HG02763 (cell line): ENCODE measurements at regions not wholly inside any gene's neighbourhood (a gene's known extent, or its start where the extent isn't known, plus 50 kb on each side); places are given as distances from the start of the nearest gene placed in this dataset.

ENCODE experiments used
- ATAC-seq: cut with Tn5 transposase; IDR thresholded peaks from one replicate; pipeline ENCODE4 v1.9.1; 2021; ENCODE audit warnings: mild to moderate bottlenecking, moderate library complexity; ENCODE audit not compliant: unreplicated experiment

- ATAC-seq: peak; percentile 66
These were observed 635.1 kb upstream of the SLC39A10 start for GRCh38 chr2:195021711-195022507.

GRCh38 chr2:195018462-195018861 lies 638.6 kb upstream of the SLC39A10 start:
- no peak for ATAC-seq

- no peak for ATAC-seq
These were observed 639.1 kb upstream of the SLC39A10 start for GRCh38 chr2:195017890-195018289.

- ATAC-seq: no peak
These were observed 640.2 kb upstream of the SLC39A10 start for GRCh38 chr2:195016841-195017240.

GRCh38 chr2:195009202-195009601 lies 647.8 kb upstream of the SLC39A10 start:
- no peak for ATAC-seq

GRCh38 chr2:195006856-195007255 lies 650.2 kb upstream of the SLC39A10 start:
- no peak for ATAC-seq

- ATAC-seq: no peak
These were observed 653.0 kb upstream of the SLC39A10 start for GRCh38 chr2:195003881-195004471.

GRCh38 chr2:195001924-195002323 lies 655.1 kb upstream of the SLC39A10 start:
- no peak for ATAC-seq

- ATAC-seq: no peak
These were observed 657.3 kb upstream of the SLC39A10 start for GRCh38 chr2:194999771-195000170.

GRCh38 chr2:194992648-194993047 lies 664.4 kb upstream of the SLC39A10 start:
- no peak for ATAC-seq

GRCh38 chr2:194985258-194985657 lies 671.8 kb upstream of the SLC39A10 start:
- no peak for ATAC-seq

- ATAC-seq: no peak
These were observed 694.8 kb upstream of the SLC39A10 start for GRCh38 chr2:194962254-194962653.

GRCh38 chr2:194954218-194954617 lies 702.8 kb upstream of the SLC39A10 start:
- no peak for ATAC-seq

GRCh38 chr2:194946826-194947225 lies 710.2 kb upstream of the SLC39A10 start:
- no peak for ATAC-seq

- no peak for ATAC-seq
These were observed 719.0 kb upstream of the SLC39A10 start for GRCh38 chr2:194938066-194938465.

- no peak for ATAC-seq
These were observed 729.5 kb upstream of the SLC39A10 start for GRCh38 chr2:194927489-194927888.

GRCh38 chr2:194926873-194927272 lies 730.2 kb upstream of the SLC39A10 start:
- no peak for ATAC-seq

GRCh38 chr2:194925742-194926141 lies 731.3 kb upstream of the SLC39A10 start:
- no peak for ATAC-seq

GRCh38 chr2:194917519-194917918 lies 739.5 kb upstream of the SLC39A10 start:
- ATAC-seq: no peak

- no peak for ATAC-seq
These were observed 741.5 kb upstream of the SLC39A10 start for GRCh38 chr2:194915485-194915884.

GRCh38 chr2:194907569-194907968 lies 749.5 kb upstream of the SLC39A10 start:
- no peak for ATAC-seq

GRCh38 chr2:194896871-194897270 lies 760.2 kb upstream of the SLC39A10 start:
- ATAC-seq: no peak

GRCh38 chr2:194883711-194884110 lies 773.3 kb upstream of the SLC39A10 start:
- ATAC-seq: no peak
